ENCODE measurements at regions not wholly inside any gene's neighbourhood (a gene's known extent, or its start where the extent isn't known, plus 50 kb on each side); places are given as distances from the start of the nearest gene placed in this dataset.

DNA sequence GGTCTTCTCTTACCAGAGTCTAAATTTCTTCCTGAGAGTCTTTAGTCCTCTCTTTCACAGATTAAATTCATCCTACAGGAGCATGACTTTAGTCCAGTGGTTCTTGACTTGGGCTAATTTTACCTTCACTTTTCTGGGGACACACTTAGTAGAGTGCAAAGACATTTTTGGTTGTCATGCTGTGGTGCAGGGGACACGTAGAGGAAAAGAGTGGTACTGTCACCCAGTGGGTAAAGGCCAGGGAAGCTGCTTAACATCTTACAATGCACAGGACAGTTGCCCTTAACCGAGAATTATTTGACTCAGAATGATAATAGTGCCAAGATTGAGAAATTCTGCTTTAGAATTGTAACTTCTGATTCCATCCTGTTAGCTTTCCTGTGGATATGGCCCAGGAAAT lies 772.5 kb upstream of the GRM7 start:
- no peak for DNase-seq

- no peak for DNase-seq
Observed at GRCh38 chr3:6089780-6090179, 771.1 kb upstream of the GRM7 start.

- DNase-seq: no peak
Observed at GRCh38 chr3:6091262-6091661, 769.7 kb upstream of the GRM7 start.

DNA sequence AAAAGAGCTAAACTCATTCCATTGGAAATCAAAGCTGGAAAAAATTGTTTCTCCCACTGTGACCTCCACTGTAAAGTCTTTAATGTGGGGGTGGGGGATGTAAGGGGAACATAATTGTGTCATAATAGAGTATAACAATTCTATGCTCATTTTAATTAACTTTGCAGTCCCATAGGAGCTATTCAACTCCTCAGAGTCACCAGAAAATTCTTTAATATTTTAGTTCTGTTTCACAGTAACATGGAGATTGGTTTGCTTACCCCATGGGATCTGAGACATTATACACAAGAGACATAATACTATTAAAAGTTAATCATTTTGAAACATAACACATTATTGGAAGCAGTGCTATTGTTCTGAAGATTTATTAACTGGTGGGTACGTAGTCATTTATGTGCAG lies 765.9 kb upstream of the GRM7 start:
- no peak for DNase-seq

GRCh38 chr3:6097021-6097420 lies 763.9 kb upstream of the GRM7 start:
- no peak for DNase-seq

DNA sequence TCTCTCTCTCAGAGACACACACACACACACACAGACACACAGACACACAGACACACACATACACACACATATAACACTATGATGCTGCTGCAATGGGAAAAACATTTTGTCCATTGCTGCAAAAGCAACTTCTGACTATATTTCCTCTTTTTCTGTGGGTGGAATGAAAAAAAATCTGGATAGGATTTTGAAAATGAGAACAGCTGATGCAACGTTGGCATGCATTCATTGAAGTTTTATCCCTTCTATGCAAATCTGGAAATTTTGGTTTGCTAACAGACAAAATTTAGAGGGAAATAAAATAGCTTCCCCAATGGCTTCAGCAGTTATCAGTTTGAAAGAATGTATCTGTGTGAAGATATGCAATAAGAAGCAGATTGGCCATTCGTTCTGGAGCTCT lies 763.4 kb upstream of the GRM7 start:
- DNase-seq: peak in 1 of 58 donors; percentile 7

GRCh38 chr3:6098516-6099157 lies 762.3 kb upstream of the GRM7 start:
- no peak for DNase-seq

- peak in 9 of 58 donors; percentile 1 to 29 (median 9) for DNase-seq
Observed at GRCh38 chr3:6099458-6100075, 761.3 kb upstream of the GRM7 start.

GRCh38 chr3:6105187-6105586 lies 755.7 kb upstream of the GRM7 start:
- no peak for DNase-seq

DNA sequence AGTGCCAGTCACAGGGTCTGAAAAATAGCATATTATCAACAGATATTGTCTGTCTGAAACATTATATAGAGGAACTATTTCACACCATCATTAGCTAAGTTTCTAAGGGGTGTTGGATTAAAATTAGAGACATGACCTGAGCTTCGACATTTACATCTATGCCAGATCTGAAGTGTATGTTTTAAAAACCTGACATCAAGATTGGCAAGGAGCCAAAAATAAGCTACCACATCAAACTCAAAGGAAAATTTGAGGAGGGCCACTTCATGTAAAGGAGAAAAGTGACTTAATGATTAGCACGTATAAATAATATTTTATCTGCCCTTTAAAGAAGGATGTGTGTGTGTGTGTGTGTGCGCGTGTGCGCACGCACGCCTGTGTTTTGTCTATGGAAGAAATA lies 752.0 kb upstream of the GRM7 start:
- DNase-seq: no peak

GRCh38 chr3:6110451-6110850 lies 750.5 kb upstream of the GRM7 start:
- DNase-seq: no peak

DNA sequence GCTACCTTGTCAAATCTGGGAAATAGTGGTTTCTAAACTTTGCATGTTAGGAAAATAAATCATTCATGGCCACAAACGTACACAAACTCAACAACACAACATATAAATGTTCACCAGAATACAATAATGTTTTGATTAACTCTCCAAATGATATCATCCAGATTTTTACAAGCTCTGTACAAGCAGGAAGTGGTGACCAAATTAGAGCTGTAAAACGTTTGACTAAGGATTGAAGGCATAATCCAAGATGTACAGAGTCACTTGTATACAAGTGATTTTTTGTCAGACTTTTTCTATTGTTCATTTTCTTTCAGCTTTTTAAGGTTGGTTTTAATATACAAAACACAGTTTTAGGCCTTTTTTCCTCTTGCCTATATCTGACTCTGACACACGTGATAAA lies 748.4 kb upstream of the GRM7 start:
- no peak for DNase-seq

DNA sequence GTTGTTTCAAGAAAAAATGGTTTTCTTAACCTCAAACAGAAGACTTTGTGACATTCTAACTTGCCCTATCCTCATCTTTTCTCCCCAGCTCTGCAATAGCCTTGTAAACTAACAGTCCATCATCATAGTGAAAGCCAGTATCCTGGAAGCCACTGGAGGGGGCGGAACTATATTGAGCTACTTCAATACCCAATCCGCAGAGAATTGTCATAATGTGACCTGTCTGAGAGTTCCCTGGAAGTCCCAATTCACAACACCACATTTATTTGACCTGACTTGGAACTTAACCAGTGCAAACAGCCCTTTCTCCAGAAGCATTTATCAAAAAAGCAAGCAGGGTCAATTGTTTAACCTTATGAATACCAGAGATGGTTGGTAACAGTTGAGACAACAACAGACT lies 747.6 kb upstream of the GRM7 start:
- no peak for DNase-seq

- no peak for DNase-seq
Observed at GRCh38 chr3:6119367-6119766, 741.5 kb upstream of the GRM7 start.

- DNase-seq: no peak
Observed at GRCh38 chr3:6120786-6121185, 740.1 kb upstream of the GRM7 start.

- DNase-seq: no peak
Observed at GRCh38 chr3:6124875-6125274, 736.0 kb upstream of the GRM7 start.

- no peak for DNase-seq
Observed at GRCh38 chr3:6125520-6125919, 735.4 kb upstream of the GRM7 start.

- DNase-seq: no peak
Observed at GRCh38 chr3:6132684-6133432, 728.1 kb upstream of the GRM7 start.

- no peak for DNase-seq
Observed at GRCh38 chr3:6142707-6143106, 718.2 kb upstream of the GRM7 start.

GRCh38 chr3:6147883-6148282 lies 713.0 kb upstream of the GRM7 start:
- no peak for DNase-seq

DNA sequence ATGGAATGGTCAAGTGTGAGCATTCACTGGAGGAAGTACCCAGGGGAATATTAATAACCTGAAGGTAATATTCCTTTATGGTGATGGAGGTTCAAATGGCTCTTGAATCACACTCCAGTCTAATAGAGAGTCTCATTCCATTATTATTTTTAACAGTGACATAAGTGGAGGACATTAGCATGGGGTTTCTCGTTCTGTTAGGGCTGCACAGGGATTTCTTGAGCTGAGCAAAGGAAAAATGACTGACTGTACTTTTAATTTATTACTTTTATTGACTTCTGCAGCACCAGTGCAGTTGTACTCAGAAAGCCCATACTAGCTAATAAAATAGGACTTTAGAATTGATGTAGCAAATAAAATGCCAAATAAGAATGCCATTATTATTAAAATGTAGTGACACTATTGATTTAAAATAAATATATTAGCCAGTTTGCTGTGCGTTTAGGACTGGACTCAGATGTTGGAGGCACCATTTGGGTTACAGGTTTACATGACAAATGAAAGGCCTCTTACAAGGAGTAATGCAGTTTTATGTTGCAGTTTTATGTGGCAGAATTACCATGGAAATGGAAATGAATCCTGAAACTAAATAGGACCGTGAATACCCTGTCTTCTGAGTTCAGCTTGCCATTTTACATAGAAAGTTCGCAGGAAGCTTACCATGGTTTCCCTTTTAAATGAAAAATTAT lies 705.1 kb upstream of the GRM7 start:
- no peak for DNase-seq

DNA sequence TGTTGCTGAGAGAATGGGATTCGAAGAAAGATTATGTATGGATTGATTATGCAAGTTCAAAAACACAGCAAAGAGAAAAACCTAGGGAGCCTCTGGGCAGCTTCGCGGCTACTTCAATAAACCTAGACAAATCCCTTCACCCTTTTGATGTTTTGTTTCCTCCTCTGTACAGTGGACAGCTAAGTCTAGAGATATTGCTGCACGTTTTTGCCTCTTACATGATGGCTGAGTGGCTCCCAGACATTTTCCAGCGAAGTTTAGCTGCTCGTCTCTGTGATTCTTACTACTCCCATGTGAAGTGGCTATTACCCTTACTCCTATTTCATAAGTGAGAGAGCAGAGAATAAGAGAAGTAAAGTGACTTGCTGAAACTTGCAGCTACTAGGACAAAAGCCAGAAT lies 695.0 kb upstream of the GRM7 start:
- DNase-seq: no peak

Data from anterior cingulate cortex (tissue), 58 donors.